ENCODE measurements at regions not wholly inside any gene's neighbourhood (a gene's known extent, or its start where the extent isn't known, plus 50 kb on each side); places are given as distances from the start of the nearest gene placed in this dataset.

- TF ChIP-seq, protein P1, sequence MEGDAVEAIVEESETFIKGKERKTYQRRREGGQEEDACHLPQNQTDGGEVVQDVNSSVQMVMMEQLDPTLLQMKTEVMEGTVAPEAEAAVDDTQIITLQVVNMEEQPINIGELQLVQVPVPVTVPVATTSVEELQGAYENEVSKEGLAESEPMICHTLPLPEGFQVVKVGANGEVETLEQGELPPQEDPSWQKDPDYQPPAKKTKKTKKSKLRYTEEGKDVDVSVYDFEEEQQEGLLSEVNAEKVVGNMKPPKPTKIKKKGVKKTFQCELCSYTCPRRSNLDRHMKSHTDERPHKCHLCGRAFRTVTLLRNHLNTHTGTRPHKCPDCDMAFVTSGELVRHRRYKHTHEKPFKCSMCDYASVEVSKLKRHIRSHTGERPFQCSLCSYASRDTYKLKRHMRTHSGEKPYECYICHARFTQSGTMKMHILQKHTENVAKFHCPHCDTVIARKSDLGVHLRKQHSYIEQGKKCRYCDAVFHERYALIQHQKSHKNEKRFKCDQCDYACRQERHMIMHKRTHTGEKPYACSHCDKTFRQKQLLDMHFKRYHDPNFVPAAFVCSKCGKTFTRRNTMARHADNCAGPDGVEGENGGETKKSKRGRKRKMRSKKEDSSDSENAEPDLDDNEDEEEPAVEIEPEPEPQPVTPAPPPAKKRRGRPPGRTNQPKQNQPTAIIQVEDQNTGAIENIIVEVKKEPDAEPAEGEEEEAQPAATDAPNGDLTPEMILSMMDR (IDR thresholded peaks at IDR 0.05; ENCODE audit: low read length), result no peak
- TF ChIP-seq EZH2phosphoT487 (IDR thresholded peaks at IDR 0.05; ENCODE audit: low read length) (no peak), EZH2 (optimal IDR thresholded peaks at IDR 0.05; ENCODE audit: low read depth, low read length) (no peak)
These were observed 279.2 kb upstream of the DCC start for GRCh38 chr18:52060607-52061304.
